ENCODE measurements at regions not wholly inside any gene's neighbourhood (a gene's known extent, or its start where the extent isn't known, plus 50 kb on each side); places are given as distances from the start of the nearest gene placed in this dataset.
"Not testable (repeated sequence)": the region's sequence is repeated elsewhere in the genome, so short reads cannot be mapped to it uniquely, and the experiment has no call there.

DNA sequence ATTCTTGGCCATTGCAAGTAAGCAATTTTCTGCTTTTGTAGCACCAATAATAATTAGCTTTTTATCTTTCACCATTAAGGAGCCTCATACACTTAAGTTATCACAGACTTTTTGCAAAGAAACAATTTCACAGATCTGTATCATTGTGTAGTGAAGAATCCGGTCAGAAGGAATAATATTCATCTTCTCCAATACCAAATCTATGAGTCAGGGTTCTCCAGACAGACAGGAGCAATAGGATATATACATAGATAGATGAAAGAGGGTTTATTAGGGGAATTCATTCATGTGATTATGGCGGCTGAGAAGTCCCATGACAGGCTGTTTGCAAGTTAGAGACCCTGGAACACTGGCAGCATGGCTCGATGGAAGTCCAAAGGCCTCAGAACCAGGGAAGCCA is 82.9 kb upstream of the UBASH3B start:
- no peak overlapping the region for H3K27ac ChIP-seq
- 20 to 91% (median 82%) methylated on average over 1 to 3 of the region's 3 CpGs; no CpG with 5 or more reads in 2 of the 10 experiments for WGBS, 10 experiments
- peak in 2 of 8 experiments; percentile 57 to 61 for ATAC-seq (replicated peaks in 6 of 8)
- in situ Hi-C loops (cut with MboI; ENCODE audit: low pct_unique_long_range_greater_than_20kb in 2 of 9, low sequenced_read_pairs in 9 of 9, unreplicated experiment in 9 of 9) = no loop called here
- no peak overlapping the region for H3K4me3 ChIP-seq
- H3K4me1 ChIP-seq (replicated peaks in 1 of 2) = no peaks in the 10 kb centered on the region

DNA sequence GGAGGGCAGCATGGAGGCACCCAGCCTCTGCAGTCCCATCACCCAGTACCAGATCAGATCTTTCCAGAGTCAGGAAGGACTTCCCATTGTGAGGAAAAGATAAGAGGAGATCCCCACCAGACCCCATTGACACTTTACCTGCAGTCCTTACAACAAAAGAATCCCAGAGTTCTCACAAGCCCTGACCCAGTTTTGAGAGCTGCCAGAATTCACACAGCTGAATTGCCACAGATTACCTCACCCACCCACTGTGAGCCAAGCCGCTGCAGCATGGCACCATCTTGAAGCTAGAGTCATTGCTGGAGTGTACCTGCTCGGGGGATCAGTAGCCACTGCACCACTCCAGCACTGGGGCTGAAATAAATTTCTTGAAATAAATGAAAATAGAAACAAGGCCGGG is 91.8 kb upstream of the UBASH3B start:
- ATAC-seq (replicated peaks in 6 of 8) = no peak
- no peaks in the 10 kb centered on the region for H3K4me1 ChIP-seq (replicated peaks in 1 of 2)
- in situ Hi-C loops (cut with MboI; ENCODE audit: low pct_unique_long_range_greater_than_20kb in 2 of 9, low sequenced_read_pairs in 9 of 9, unreplicated experiment in 9 of 9) = no loop called here
- H3K27ac ChIP-seq = no peak overlapping the region
- 0 to 100% (median 84%) methylated on average over 1 to 3 of the region's 3 CpGs; no CpG with 5 or more reads in 2 of the 10 experiments for WGBS, 10 experiments
- H3K4me3 ChIP-seq = no peak overlapping the region

DNA sequence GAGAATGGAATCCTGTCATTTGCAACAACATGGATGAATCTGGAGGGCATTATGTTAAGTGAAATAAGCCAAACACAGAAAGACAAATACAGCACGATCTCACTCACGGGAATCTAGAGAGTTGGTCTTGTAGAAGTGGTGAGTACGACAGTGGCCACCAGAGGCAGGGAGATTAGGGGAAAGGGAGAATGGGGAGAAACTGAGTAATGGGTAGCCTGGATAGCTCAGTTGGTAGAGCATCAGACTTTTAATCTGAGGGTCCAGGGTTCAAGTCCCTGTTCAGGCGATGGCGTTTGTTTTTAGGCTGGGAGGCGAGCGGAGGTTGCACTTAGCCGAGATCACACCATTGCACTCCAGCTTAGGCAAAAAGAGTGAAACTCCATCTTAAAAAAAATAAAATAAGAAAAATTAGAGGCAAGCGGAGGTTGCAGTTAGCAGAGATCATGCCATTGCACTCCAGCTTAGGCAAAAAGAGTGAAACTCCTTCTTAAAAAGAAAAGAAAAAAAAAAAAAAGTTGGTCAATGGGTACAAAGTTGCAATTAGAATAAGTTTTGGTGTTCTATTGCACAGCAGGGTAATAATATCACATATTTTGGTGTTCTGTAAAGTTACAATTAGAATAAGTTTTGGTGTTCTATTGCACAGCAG is 95.7 kb upstream of the UBASH3B start:
- no peak overlapping the region for H3K4me3 ChIP-seq
- no peak overlapping the region for H3K27ac ChIP-seq
- in situ Hi-C loops (cut with MboI; ENCODE audit: low pct_unique_long_range_greater_than_20kb in 2 of 9, low sequenced_read_pairs in 9 of 9, unreplicated experiment in 9 of 9) = no loop called here
- ATAC-seq (replicated peaks in 6 of 8) = peak in 1 of 8 experiments; percentile 83
- 43 to 90% (median 72%) methylated on average over 3 to 9 of the region's 9 CpGs for WGBS, 10 experiments
- no peaks in the 10 kb centered on the region for H3K4me1 ChIP-seq (replicated peaks in 1 of 2)

DNA sequence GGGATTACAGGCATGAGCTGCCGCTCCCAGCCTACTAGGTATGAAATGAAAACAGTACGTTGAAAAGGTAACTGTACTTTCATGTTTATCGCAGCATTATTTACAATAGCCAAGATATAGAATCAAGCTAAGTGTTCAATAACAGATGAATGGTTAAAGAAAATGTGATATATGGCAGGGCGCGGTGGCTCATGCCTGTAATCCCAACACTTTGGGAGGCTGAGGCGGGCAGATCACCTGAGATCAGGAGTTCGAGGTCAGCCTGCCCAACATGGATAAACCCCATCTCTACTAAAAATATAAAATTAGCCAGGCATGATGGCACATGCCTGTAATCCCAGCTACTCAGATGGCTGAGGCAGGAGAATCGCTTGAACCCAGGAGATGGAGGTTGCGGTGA is 96.3 kb upstream of the UBASH3B start:
- in situ Hi-C loops (cut with MboI; ENCODE audit: low pct_unique_long_range_greater_than_20kb in 2 of 9, low sequenced_read_pairs in 9 of 9, unreplicated experiment in 9 of 9); ATAC-seq (replicated peaks in 6 of 8); H3K4me3 ChIP-seq; H3K4me1 ChIP-seq (replicated peaks in 1 of 2); H3K27ac ChIP-seq: not testable (repeated sequence)
- 65 to 100% (median 89%) methylated on average over 1 to 5 of the region's 9 CpGs; no CpG with 5 or more reads in 2 of the 10 experiments for WGBS, 10 experiments

DNA sequence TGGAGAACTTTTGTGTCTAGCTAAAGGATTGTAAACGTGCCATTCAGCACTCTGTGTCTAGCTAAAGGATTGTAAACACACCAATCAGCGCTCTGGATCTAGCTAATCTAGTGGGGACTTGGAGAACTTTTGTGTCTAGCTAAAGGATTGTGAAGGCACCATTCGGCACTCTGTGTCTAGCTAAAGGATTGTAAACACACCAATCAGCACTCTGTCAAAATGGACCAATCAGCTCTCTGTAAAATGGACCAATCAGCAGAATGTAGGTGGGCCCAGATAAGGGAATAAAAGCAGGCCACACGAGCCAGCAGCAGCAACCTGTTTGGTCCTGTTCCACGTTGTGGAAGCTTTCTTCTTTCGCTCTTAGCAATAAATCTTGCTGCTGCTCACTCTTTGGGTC is 98.4 kb upstream of the UBASH3B start:
- 0 to 100% (median 66%) methylated on average over 1 to 6 of the region's 6 CpGs; no CpG with 5 or more reads in 2 of the 10 experiments for WGBS, 10 experiments

DNA sequence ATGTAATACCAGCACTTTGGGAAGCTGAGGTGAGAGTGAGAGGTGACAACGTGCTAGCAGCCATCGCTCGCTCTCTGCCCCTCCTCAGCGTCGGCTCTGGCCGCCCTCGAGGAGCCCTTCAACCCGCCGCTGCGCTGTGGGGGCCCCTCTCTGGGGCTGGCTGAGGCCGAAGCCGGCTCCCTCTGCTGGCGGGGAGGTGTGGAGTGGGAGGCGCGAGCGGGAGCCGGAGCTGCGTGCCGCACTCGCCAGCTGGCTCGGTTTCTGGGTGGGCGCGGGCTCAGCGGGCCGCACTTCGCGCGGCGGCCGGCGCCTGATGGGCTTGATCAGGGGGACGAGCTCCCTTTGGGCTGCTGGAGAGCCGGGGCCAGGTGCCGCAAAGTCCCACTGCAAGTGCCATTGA is 98.9 kb upstream of the UBASH3B start:
- ATAC-seq (replicated peaks in 6 of 8) = peak in 3 of 8 experiments; percentile 33 to 93 (median 91)
- Histone ChIP-seq H3K4me1 (replicated peaks in 1 of 2) (no peaks in the 10 kb centered on the region), H3K27ac (no peak overlapping the region), H3K4me3 (no peak overlapping the region)
- WGBS, 10 experiments = 0 to 100% (median 33%) methylated on average over 1 to 6 of the region's 34 CpGs; no CpG with 5 or more reads in 7 of the 10 experiments
- in situ Hi-C loops (cut with MboI; ENCODE audit: low pct_unique_long_range_greater_than_20kb in 2 of 9, low sequenced_read_pairs in 9 of 9, unreplicated experiment in 9 of 9) = no loop called here

More for the DNA sequence above, 98.4 kb upstream of the UBASH3B start:
- H3K27ac ChIP-seq; ATAC-seq (replicated peaks in 6 of 8); in situ Hi-C loops (cut with MboI; ENCODE audit: low pct_unique_long_range_greater_than_20kb in 2 of 9, low sequenced_read_pairs in 9 of 9, unreplicated experiment in 9 of 9); H3K4me1 ChIP-seq (replicated peaks in 1 of 2); H3K4me3 ChIP-seq: not testable (repeated sequence)

DNA sequence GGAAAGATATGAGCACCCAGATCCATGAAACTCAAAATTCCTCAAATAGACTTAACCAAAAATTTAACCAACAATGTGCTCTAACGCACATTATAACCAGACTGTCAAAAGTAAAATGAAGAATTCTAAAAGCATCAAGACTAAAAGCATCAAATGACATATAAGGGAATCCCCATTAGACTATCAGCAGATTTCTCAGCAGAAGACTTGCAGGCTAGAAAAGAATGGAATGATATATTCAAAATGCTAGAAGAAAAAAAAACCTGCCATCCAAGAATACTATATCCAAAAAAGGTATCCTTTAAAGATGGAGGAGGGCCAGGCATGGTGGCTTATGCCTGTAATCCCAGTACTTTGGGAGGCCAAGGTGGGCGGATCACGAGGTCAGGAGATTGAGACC is 117.5 kb upstream of the UBASH3B start:
- no peak overlapping the region for H3K4me3 ChIP-seq
- WGBS, 10 experiments = 8 to 100% (median 89%) methylated on average over 1 to 3 of the region's 3 CpGs
- no peak for ATAC-seq (replicated peaks in 6 of 8)
- no peaks in the 10 kb centered on the region for H3K4me1 ChIP-seq (replicated peaks in 1 of 2)
- no peak overlapping the region for H3K27ac ChIP-seq
- in situ Hi-C loops (cut with MboI; ENCODE audit: low pct_unique_long_range_greater_than_20kb in 2 of 9, low sequenced_read_pairs in 9 of 9, unreplicated experiment in 9 of 9) = no loop called here

DNA sequence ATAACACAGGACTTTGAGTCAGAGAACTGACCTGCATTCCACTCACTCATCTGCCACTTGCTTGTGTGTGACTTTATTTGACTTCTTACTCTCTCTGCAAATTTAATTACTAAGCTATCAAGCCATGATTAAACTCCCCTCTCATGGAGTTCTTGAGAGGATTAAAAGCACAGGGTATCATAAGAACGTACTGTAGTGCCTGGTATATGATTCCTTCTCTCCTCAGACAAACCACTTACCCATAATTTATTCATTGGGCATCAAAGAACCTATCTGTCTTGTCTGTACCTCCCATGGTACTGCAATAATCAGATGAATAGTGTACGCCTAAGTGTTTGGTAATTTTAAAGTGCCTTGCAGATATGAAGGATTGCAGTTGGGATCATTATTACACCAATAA is 130.6 kb upstream of the UBASH3B start:
- WGBS, 10 experiments = 0 to 80% (median 49%) methylated on average over 1 to 2 of the region's 2 CpGs; no CpG with 5 or more reads in 2 of the 10 experiments
- Histone ChIP-seq H3K4me3 (no peak overlapping the region), H3K27ac (no peak overlapping the region), H3K4me1 (replicated peaks in 1 of 2) (peaks cover 14 to 18% of the 10 kb centered on the region in 2 donors)
- ATAC-seq (replicated peaks in 6 of 8) = peak in 4 of 8 experiments; percentile 32 to 59 (median 44)
- in situ Hi-C loops (cut with MboI; ENCODE audit: low pct_unique_long_range_greater_than_20kb in 2 of 9, low sequenced_read_pairs in 9 of 9, unreplicated experiment in 9 of 9) = loop anchor here in 5 of 9 experiments (25.0 kb wide), 2 partner anchors 313 to 863 kb away; no protein-coding TSS in a partner anchor

DNA sequence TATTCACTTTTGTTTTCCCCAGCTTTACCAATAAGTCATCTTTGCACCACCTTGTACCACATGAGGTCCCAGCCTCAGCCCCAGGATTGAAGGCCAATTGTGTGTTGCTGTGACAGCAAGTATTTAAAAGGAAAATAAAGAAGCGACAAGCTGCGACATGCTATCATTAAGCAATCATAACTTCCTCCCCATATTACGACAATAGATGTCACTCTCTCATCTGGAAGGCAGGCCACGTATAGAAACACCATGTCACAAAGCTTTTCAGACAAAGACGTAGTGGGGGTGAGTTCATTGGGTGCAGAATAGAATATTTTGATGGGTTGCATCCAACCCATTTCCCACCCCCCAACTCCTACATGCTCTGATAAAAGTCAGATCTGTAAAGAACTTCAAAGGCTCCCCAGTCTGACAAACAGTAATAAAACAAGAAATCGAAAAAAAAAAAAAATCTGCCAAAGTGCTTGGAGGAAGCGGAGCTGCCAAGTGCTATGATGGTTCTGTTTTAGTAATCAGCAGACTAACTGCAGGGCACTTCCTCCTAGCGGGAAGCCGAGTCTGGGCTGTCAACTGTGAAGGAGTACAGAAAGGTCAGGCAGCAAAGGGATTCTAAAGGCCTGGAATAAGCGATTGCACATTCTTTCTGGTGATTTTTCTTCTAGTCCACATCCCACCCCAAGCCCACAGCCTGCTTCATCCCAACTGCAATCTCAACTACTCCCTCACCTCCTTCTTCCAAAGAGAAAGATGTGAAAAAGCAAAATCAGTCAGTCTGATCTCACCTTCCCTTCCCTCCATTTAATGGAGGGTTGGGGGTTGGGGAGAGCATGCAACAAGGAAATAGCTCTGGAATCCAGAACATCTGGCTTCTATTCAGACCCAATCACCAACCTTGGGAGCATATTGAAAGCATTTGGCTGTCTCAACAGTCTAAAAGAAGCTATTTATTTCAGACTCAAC is 131.4 kb upstream of the UBASH3B start:
- in situ Hi-C loops (cut with MboI; ENCODE audit: low pct_unique_long_range_greater_than_20kb in 2 of 9, low sequenced_read_pairs in 9 of 9, unreplicated experiment in 9 of 9) = loop anchor here in 5 of 9 experiments (25.0 kb wide), 2 partner anchors 312 to 862 kb away; no protein-coding TSS in a partner anchor
- WGBS, 10 experiments = 13 to 93% (median 44%) methylated on average over 3 to 10 of the region's 10 CpGs
- Histone ChIP-seq H3K4me3 (no peak overlapping the region), H3K4me1 (replicated peaks in 1 of 2) (peaks cover 14 to 18% of the 10 kb centered on the region in 2 donors), H3K27ac (no peak overlapping the region)
- ATAC-seq (replicated peaks in 6 of 8) = peak in 7 of 8 experiments; percentile 25 to 69 (median 61)

DNA sequence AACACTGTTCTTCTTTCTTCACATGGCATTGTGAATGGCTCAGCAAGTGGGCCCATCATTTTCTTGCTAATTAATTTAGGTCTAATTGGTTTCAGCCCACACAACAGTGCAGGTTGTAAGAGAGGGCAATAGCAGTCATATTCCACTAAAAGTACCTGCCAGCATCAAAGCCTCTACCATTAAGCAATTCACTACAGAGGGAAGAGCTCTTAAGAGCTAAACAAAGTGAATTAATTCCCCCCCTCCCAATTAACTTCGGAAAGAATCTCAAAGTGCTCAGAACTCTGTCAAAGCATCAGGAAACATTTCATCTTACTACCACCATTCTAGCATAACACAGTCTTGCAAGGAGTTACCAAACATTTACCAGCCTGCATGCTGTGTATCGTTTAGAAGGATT is 133.9 kb upstream of the UBASH3B start:
- Histone ChIP-seq H3K4me3 (no peak overlapping the region), H3K27ac (no peak overlapping the region), H3K4me1 (replicated peaks in 1 of 2) (peaks cover 14 to 18% of the 10 kb centered on the region in 2 donors)
- 20 to 67% (median 36%) methylated on average over 1 to 2 of the region's 2 CpGs; no CpG with 5 or more reads in 3 of the 10 experiments for WGBS, 10 experiments
- in situ Hi-C loops (cut with MboI; ENCODE audit: low pct_unique_long_range_greater_than_20kb in 2 of 9, low sequenced_read_pairs in 9 of 9, unreplicated experiment in 9 of 9) = loop anchor here in 5 of 9 experiments (25.0 kb wide), 2 partner anchors 309 to 859 kb away; no protein-coding TSS in a partner anchor
- ATAC-seq (replicated peaks in 6 of 8) = no peak

DNA sequence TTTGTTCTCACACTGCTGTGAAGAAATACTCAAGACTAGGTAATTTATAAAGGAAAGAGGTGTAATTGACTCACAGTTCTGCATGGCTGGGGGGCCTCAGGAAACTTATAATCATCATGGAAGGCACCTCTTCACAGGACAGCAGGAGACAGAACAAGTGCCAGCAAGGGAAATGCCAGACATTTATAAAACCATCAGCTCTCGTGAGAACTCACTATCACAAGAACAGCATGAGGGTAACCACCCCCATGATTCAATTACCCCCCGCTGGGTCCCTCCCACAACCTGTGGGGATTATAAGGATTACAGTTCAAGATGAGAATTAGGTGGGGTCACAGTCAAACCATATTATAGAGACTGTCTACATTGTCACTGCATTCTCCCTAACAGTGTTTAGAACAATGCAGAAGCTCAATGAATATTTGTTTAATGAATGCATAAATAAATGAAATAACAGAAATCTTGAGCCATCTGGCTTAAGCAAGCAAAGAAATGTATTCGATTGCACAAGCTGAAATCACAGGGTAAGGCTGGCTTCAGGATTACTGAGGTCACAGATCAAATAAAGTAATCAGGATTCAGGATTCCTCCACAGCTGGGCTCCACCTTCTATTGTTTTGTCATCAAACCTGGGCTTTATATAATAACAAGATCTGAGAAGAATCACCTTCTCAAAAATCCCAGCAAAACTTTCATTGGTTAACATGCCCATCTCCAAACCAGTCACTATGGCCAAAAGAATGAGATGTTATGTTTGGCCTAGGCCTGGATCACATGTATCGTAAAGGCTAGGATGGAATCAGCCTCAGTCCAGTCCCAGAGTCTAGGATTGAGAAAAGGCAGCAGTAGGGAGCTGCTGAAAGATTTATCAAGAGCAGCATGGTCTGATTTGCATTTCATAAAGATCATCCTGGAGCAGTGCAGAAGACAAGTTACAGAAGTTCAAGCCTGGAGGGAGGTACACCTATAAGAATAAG is 137.8 kb upstream of the UBASH3B start:
- in situ Hi-C loops (cut with MboI; ENCODE audit: low pct_unique_long_range_greater_than_20kb in 2 of 9, low sequenced_read_pairs in 9 of 9, unreplicated experiment in 9 of 9) = loop anchor here in 5 of 9 experiments (25.0 kb wide), 2 partner anchors 305 to 855 kb away; no protein-coding TSS in a partner anchor
- peak in 2 of 8 experiments; percentile 28 to 36 for ATAC-seq (replicated peaks in 6 of 8)
- H3K4me1 ChIP-seq (replicated peaks in 1 of 2) = peaks cover 0 to 22% of the 10 kb centered on the region in 2 donors
- 17 to 90% (median 60%) methylated on average over 1 to 4 of the region's 4 CpGs; no CpG with 5 or more reads in 3 of the 10 experiments for WGBS, 10 experiments
- no peak overlapping the region for H3K4me3 ChIP-seq
- no peak overlapping the region for H3K27ac ChIP-seq

DNA sequence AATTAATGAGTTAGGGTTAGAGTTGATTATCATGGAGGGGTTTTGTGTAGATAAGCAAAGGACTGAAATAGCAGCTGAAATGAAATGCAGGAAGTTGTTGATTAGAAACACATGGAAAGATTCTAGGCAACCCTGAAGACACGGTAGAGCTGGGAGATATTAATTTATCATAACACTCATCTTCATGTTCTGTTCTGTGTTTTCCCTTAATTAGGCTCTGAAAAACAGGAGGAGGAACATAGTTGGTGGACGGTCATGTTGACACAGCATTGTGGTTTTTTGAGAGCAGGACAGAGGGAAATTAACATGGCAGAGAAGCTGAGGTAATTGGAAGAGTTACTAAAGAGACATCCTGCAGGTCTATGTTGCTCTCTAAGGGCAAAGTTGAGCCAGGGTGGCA is 138.8 kb upstream of the UBASH3B start:
- WGBS, 10 experiments = 0 to 100% (median 35%) methylated on average over 1 to 2 of the region's 2 CpGs; no CpG with 5 or more reads in 2 of the 10 experiments
- in situ Hi-C loops (cut with MboI; ENCODE audit: low pct_unique_long_range_greater_than_20kb in 2 of 9, low sequenced_read_pairs in 9 of 9, unreplicated experiment in 9 of 9) = loop anchor here in 5 of 9 experiments (25.0 kb wide), 2 partner anchors 304 to 854 kb away; no protein-coding TSS in a partner anchor
- H3K4me1 ChIP-seq (replicated peaks in 1 of 2) = peaks cover 0 to 23% of the 10 kb centered on the region in 2 donors
- ATAC-seq (replicated peaks in 6 of 8) = no peak
- no peak overlapping the region for H3K27ac ChIP-seq
- no peak overlapping the region for H3K4me3 ChIP-seq
